ENCODE measurements at regions not wholly inside any gene's neighbourhood (a gene's known extent, or its start where the extent isn't known, plus 50 kb on each side); places are given as distances from the start of the nearest gene placed in this dataset.
A peak's percentile ranks its signal among the peaks of the same experiment; 100 is the strongest.

- H3K27ac ChIP-seq (ENCODE audit: low read depth): no peak overlapping the region
- H3K4me1 ChIP-seq (ENCODE audit: insufficient read depth): no peaks in the 10 kb centered on the region
- H3K36me3 ChIP-seq (ENCODE audit: insufficient read depth): no peaks in the 10 kb centered on the region
- WGBS: 96% methylated on average over 5 of the region's 5 CpGs
- no peak overlapping the region for H3K4me3 ChIP-seq (ENCODE audit: low read depth, low read length)
- no peak for DNase-seq (ENCODE audit: extremely low spot score)
Observed at GRCh38 chr2:172658945-172659344, 76.7 kb upstream of the RAPGEF4 start.

GRCh38 chr2:172662099-172662498 lies 73.5 kb upstream of the RAPGEF4 start:
- Histone ChIP-seq H3K4me3 (ENCODE audit: low read depth, low read length) (no peak overlapping the region), H3K27ac (ENCODE audit: low read depth) (no peak overlapping the region), H3K36me3 (ENCODE audit: insufficient read depth) (no peaks in the 10 kb centered on the region), H3K4me1 (ENCODE audit: insufficient read depth) (no peaks in the 10 kb centered on the region)
- DNase-seq (ENCODE audit: extremely low spot score): no peak
- WGBS: 67% methylated on average over 3 of the region's 3 CpGs

DNA sequence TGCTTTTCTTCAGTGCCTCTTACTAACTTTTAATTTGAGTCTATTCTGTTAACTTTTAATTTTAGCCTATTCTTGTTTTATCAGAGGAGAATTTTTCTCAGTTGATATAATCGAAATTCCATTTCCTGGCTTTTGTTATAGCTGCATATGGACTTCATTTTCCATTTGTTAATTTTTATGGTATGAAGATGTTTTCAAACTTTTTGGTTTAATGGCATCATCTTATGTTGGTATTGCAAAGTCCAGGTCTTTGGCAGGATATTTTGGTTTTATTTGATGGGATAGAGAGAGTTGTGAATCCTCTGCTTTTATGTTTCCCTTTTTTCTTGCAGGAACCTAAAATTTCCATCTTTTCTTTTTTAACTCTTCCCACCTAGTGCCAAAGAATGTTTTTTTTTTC lies 70.9 kb upstream of the RAPGEF4 start:
- no peaks in the 10 kb centered on the region for H3K36me3 ChIP-seq (ENCODE audit: insufficient read depth)
- no peak overlapping the region for H3K27ac ChIP-seq (ENCODE audit: low read depth)
- no peak overlapping the region for H3K4me3 ChIP-seq (ENCODE audit: low read depth, low read length)
- 85% methylated on average over 1 of the region's 1 CpG for WGBS
- DNase-seq (ENCODE audit: extremely low spot score): no peak
- H3K4me1 ChIP-seq (ENCODE audit: insufficient read depth): no peaks in the 10 kb centered on the region

GRCh38 chr2:172667581-172668325 lies 67.9 kb upstream of the RAPGEF4 start:
- Histone ChIP-seq H3K4me3 (ENCODE audit: low read depth, low read length) (no peak overlapping the region), H3K36me3 (ENCODE audit: insufficient read depth) (no peaks in the 10 kb centered on the region), H3K27ac (ENCODE audit: low read depth) (no peak overlapping the region), H3K4me1 (ENCODE audit: insufficient read depth) (no peaks in the 10 kb centered on the region)
- 72% methylated on average over 3 of the region's 3 CpGs for WGBS
- DNase-seq (ENCODE audit: extremely low spot score): no peak

GRCh38 chr2:172671501-172671900 lies 64.1 kb upstream of the RAPGEF4 start:
- Histone ChIP-seq H3K4me3 (ENCODE audit: low read depth, low read length) (no peak overlapping the region), H3K27ac (ENCODE audit: low read depth) (no peak overlapping the region), H3K4me1 (ENCODE audit: insufficient read depth) (no peaks in the 10 kb centered on the region), H3K36me3 (ENCODE audit: insufficient read depth) (no peaks in the 10 kb centered on the region)
- WGBS: 55% methylated on average over 1 of the region's 1 CpG
- no peak for DNase-seq (ENCODE audit: extremely low spot score)

- Histone ChIP-seq H3K4me1 (ENCODE audit: insufficient read depth) (peaks cover 2% of the 10 kb centered on the region), H3K27ac (ENCODE audit: low read depth) (no peak overlapping the region), H3K4me3 (ENCODE audit: low read depth, low read length) (no peak overlapping the region), H3K36me3 (ENCODE audit: insufficient read depth) (no peaks in the 10 kb centered on the region)
- WGBS: 52% methylated on average over 1 of the region's 1 CpG
- DNase-seq (ENCODE audit: extremely low spot score): no peak
Observed at GRCh38 chr2:172672114-172672513, 63.5 kb upstream of the RAPGEF4 start.

DNA sequence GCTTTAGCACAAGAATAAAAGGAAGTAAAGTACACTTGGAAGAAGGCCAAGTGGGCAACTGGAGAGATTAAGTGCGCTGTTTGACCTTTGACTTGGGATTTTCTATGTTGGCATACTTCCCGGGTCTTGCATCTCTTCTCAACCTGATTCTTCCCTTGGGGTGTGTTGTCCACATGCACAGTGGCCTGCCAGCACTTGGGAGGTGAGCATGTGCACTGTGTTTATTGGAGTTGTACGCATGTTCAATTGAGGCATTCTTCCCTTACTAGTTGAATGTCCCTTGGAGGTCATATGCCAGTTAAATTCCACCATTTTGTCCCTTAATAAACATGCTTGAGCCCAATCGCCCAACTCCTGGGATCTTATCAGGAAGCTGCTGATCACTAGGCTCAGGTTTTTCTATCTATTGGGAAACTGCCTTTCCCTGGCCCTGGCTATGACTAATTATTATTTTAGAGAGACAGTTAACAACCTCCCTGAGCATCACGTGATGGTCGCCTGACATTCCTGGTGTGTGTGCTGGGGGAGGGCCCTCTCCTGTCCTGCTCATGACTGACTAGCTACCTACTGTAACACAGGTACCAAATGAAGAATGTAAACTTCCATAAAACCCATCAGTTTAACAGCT lies 62.5 kb upstream of the RAPGEF4 start:
- no peak overlapping the region for H3K4me3 ChIP-seq (ENCODE audit: low read depth, low read length)
- no peak overlapping the region for H3K27ac ChIP-seq (ENCODE audit: low read depth)
- no peak for DNase-seq (ENCODE audit: extremely low spot score)
- H3K36me3 ChIP-seq (ENCODE audit: insufficient read depth): no peaks in the 10 kb centered on the region
- peaks cover 2% of the 10 kb centered on the region for H3K4me1 ChIP-seq (ENCODE audit: insufficient read depth)
- WGBS: 67% methylated on average over 6 of the region's 6 CpGs

- H3K27ac ChIP-seq (ENCODE audit: low read depth): no peak overlapping the region
- DNase-seq (ENCODE audit: extremely low spot score): no peak
- H3K4me3 ChIP-seq (ENCODE audit: low read depth, low read length): no peak overlapping the region
Observed at GRCh38 chr2:172674034-172674967, 61.3 kb upstream of the RAPGEF4 start.

GRCh38 chr2:172674968-172675303 lies 60.7 kb upstream of the RAPGEF4 start:
- no peak for DNase-seq (ENCODE audit: extremely low spot score)
- no peaks in the 10 kb centered on the region for H3K36me3 ChIP-seq (ENCODE audit: insufficient read depth)
- peaks cover 2% of the 10 kb centered on the region for H3K4me1 ChIP-seq (ENCODE audit: insufficient read depth)
- H3K27ac ChIP-seq (ENCODE audit: low read depth): no peak overlapping the region
- 64% methylated on average over 3 of the region's 3 CpGs for WGBS
- no peak overlapping the region for H3K4me3 ChIP-seq (ENCODE audit: low read depth, low read length)

More at GRCh38 chr2:172674034-172674967, 61.3 kb upstream of the RAPGEF4 start:
- 58% methylated on average over 39 of the region's 39 CpGs for WGBS
- Histone ChIP-seq H3K4me1 (ENCODE audit: insufficient read depth) (peaks cover 2% of the 10 kb centered on the region), H3K36me3 (ENCODE audit: insufficient read depth) (no peaks in the 10 kb centered on the region)

DNA sequence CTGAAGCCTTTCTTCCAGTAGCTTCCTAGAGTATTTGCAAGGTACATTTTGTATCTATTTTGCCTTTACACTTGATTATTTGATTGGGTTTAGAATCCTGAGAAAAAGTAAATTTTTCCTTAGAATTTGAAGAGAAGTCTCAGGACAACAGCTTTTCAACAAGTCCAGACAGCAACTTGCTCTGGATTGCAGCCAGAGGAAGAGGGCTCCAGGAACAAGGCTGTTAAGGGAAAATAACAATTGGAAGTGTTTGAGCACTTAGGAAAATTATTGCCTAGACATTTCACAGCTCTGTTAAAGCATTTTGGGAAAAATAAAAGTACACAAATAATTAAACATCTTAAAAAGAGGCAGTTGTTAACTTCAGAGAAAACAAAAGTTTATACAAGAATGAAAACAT lies 58.3 kb upstream of the RAPGEF4 start:
- Histone ChIP-seq H3K4me1 (ENCODE audit: insufficient read depth) (peaks cover 2% of the 10 kb centered on the region), H3K27ac (ENCODE audit: low read depth) (no peak overlapping the region), H3K4me3 (ENCODE audit: low read depth, low read length) (no peak overlapping the region), H3K36me3 (ENCODE audit: insufficient read depth) (no peaks in the 10 kb centered on the region)
- DNase-seq (ENCODE audit: extremely low spot score): no peak

DNA sequence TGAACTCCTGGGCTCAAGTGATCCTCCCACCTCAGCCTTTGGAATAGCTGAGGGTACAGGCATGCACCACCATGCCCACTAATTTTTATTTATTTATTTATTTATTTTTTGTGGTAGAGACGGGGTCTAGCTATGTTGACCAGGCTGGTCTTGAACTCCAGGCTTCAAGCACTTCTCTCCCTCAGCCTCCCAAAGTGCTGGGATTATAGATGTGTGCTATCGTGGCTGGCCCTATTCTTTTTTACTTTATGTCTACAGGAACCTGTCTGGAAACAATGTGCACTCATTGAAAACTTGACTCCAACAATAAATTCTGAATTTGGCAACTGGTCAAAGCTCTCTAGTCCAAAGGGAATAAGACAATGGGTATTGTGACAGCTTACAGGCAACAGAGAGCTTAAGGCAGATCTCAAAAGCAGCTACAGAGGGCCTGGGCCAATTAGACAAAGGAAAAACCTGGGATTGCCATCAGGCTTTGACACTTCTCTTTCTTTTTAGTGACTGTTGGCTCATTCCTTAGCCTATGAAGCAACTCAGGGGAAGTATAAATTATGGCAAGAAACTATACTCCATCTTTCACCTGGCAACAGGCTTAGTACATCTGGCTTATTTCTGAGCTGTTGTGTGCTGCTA lies 55.1 kb upstream of the RAPGEF4 start:
- Histone ChIP-seq H3K4me1 (ENCODE audit: insufficient read depth) (peaks cover 2% of the 10 kb centered on the region), H3K4me3 (ENCODE audit: low read depth, low read length) (no peak overlapping the region), H3K36me3 (ENCODE audit: insufficient read depth) (no peaks in the 10 kb centered on the region), H3K27ac (ENCODE audit: low read depth) (no peak overlapping the region)
- peak; percentile 41 for DNase-seq (ENCODE audit: extremely low spot score)
- 62% methylated on average over 2 of the region's 2 CpGs for WGBS

DNA sequence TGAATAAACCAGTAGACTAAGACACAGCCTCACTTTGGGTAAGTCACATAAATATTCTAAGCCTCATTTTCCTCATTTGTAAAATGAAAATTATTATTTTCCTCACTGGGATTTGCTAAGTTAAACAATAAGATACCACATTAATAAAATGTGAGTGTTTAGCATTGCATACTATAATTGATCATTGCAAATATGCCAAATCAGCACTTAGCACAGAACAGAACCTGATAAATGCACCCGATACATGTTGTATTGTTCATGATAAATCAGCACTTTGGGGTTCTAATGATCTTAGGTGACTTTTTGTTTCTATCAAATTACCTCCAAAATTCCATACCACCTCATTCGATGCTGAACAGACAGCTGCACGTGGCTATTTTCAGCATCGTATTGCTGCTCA lies 50.2 kb upstream of the RAPGEF4 start:
- 97% methylated on average over 4 of the region's 4 CpGs for WGBS

More for the DNA sequence above, 50.2 kb upstream of the RAPGEF4 start:
- no peak for DNase-seq (ENCODE audit: extremely low spot score)
- H3K36me3 ChIP-seq (ENCODE audit: insufficient read depth): no peaks in the 10 kb centered on the region
- H3K4me3 ChIP-seq (ENCODE audit: low read depth, low read length): no peak overlapping the region
- H3K27ac ChIP-seq (ENCODE audit: low read depth): no peak overlapping the region
- H3K4me1 ChIP-seq (ENCODE audit: insufficient read depth): no peaks in the 10 kb centered on the region

All from urinary bladder (tissue), 3 donors.